GM18519 (cell line): ENCODE measurements at regions not wholly inside any gene's neighbourhood (a gene's known extent, or its start where the extent isn't known, plus 50 kb on each side); places are given as distances from the start of the nearest gene placed in this dataset.

Experiments used
- ATAC-seq: cut with Tn5 transposase; IDR thresholded peaks from one replicate; pipeline ENCODE4 v1.9.1; 2021; ENCODE audit warnings: mild to moderate bottlenecking, moderate library complexity; ENCODE audit not compliant: unreplicated experiment, low FRiP score

DNA sequence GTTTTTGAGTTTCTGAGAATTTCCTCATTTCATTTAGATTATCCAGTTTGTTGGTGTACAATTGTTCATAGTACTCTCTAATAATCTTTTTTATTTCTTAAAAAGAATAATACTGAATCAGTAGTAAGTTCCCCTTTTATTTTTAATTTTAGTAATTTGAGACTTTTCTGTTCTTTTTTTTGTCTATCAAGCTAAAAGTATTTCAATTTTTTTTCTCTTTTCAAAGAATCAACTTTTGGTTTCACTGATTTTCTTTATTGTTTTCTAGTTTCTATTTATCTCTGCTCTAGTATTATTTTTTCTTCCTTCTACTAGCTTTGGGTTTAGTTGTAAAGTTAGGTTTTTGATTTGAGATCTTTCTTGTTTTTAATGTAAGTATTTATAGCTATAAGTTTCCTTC lies 60.6 kb upstream of the ARL15 start:
- ATAC-seq: no peak

DNA sequence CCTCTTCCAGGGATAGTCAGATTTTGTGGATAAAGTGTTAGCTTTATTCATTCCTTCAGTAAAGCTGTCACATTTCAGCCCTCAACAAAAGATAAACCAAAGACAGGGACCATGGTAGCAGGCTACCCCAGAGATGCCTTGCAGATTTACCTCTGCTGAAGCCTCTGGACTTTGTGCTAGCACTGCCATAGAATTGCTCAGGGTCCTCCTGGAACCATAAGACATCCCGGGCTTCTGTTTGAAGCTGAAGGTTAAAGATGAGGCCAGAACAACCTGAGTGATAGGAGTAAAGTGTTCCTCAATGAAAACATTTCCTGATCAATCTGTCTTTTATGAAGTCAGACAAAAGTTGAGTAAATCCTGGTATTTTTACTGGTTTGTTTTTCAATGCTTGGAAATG lies 57.5 kb upstream of the ARL15 start:
- ATAC-seq: no peak

DNA sequence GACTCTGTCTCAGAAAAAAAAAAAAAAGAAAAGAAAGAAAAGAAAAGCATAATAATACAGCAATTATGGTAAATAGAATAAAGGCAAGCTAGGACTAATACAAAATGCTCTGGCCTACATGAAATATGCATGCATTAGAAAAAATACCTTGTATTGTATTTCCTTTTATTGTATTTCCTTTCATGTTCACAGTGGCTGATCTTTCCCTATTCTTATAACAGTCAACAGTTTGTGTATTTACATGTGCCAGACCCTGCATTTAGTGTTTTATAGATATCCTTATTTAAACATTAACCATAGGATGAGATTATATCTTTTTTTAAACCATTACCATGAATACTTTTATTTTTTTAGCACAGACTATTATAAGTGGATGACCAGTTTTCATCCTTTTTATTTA lies 56.3 kb upstream of the ARL15 start:
- ATAC-seq: no peak

DNA sequence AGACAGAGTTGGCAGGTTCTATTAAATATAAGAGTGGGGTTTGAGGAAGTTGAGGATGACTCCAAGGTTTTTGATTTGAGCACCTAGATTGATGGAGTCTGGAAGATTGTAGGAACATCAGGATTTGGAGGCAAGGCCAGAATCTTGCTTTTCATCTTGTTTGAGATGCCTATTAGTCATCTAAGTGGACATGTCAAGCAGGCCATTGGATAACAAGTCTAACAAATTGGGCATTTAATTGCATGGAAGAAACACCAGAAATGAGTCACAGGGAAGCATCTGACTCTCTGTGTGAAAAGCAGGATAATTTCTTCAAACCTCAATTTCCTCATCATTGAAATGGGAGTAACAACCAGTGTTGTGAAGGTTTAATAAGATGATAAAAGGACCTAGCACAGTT lies 53.3 kb upstream of the ARL15 start:
- no peak for ATAC-seq

DNA sequence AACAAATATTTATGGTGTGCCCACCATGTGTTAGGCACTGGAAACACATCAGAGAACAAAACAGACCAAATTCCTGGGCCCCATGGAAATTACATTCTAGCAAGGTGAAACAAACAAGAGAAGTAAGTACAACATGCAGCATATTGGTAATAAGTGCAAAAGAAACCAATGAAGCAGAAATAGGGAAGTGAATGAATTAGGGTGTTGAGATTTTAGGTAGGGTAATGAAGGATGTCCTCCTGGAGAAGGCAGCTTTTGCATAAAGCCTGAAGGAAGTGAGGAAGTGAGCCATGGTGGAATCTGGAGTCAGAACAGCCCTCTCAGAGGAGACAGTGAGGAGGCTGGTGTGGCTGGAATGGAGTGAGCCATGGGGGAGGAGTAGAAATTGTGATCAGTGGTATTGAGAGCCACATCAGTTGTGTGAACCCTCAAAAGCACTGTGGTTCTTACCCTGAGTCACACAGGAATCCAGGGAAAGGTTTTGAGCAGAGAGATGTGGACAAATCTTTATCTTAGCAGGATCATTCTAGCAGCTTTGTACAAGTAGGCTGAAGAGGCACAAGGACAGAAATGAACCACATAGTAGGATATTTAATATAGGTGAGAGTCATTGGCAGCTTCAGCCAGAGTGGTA lies 52.7 kb upstream of the ARL15 start:
- no peak for ATAC-seq

DNA sequence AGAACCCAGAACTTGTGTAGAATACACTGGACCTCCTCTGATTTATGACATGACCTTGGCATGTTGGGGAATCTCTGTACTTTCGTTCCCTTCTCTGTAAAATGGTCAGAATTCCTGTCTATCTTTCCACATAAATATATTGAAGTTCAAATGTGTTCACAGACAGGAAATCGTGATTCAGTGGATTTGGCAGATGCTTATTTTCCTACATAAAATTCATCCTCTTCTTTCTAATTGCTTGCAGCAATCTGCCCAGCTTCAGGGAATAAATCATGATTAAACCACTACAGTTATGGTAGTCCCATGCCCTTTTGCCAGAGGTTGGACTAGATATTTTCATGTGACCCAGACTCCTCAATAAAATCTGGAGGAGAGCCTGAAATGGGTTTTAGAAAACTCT lies 52.1 kb upstream of the ARL15 start:
- ATAC-seq: no peak

DNA sequence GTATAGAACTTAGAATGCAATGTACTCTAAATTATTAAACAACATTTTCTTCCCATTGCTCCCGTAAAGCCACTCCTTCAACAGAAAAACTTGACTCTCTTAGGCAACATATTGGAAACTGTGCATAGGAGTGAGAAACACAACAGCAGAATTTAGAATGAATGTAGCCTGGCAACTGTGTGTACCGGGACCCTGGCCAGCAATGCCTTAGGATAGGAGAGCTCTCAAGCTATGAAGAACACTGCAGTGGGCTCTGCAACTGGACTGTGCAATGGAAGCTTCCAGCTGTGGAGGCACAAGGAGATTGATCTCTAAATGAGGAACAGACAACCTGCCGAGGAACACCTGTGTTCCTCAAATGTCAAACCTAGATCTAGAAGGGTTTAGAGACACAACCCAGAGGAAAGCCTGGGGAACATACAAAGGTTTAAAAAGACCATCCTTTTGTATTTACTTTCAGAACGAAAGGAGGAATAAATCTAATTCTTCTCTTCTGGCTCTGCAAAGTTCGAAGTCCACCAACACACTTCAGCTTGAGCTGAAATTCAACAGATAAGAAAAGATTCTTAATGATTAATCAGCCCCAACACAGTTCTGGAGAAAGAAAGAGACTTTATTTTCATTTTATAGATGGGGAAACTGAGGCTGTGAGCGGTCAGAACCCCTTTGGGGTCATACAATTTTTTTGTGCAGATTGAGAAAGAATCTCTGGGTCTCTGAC lies 51.5 kb upstream of the ARL15 start:
- ATAC-seq: no peak

DNA sequence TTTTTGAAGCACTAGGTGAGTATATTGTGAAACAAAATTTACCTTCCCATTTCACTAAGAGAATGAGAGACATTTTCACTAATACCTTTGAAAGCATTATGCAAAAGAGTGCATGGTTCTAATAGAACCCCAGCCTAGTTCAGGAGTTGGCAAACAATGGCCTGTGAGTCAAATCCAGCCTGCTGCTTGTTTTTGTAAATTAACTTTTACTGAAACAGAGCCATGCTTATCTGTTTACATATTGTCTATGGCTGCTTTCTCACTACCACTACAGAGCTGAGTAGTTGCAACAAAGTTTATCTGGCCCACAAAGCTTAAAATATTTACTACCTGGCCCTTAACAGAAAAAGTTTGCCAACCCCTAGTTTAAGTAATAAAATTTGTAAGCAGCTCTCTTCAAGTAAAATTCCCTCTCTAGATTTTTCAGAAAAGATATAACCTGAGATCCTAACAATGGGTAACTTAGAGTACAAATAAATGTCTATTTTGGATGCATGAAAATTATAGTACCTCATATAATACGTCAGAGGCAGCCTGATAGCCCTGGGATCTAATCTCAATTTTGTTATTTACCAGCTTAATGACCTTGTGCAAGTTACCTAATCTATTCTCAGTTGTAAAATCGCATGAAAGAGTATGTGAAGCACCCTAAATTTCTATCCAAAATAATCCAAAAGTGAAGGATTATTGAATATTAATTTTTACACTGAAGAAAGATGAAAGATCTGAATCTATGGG lies 50.7 kb upstream of the ARL15 start:
- no peak for ATAC-seq
